ENCODE measurements at regions not wholly inside any gene's neighbourhood (a gene's known extent, or its start where the extent isn't known, plus 50 kb on each side); places are given as distances from the start of the nearest gene placed in this dataset.

DNA sequence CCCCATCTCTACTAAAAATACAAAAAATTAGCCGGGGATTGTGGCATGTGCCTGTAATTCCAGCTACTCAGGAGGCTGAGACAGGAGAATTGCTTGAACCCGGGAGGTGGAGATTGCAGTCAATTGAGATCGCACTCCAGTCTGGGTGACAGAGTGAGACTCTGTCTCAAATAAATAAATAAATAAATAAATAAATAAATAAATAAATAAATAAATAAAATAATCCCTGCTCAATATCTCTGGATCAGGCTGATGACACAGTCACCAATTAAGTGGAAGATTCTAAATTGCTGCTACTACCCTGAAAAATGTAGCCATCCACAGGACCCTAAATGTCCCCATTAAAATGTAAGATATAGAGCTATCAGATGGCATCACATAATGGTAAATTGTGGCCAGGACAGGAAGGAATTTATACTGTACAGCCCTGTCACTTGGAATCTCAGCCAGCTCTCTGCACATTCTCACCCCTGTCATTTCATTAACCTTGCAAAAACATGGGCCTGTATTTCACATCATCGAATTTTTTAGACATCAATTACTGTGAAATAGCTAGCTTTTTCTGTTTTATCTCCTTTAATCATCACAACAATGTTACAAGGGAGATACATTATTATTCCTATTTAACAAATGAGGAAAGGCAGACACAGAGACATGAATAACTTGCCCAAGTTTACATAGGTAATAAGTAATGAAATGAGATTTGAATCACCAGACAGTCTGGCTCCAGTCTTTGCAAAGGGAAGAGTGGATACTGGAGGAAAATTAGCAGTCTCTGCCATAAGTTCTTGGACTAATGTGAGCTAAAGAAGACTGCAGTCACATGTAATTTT, 56.7 kb upstream of the NTPCR start:
- no peak overlapping the region for H4K8ac ChIP-seq (ENCODE audit: low read depth, low read length)
- H3K79me1 ChIP-seq (ENCODE audit: low read depth, low read length), result no peaks in the 10 kb centered on the region
- H3K4ac ChIP-seq (ENCODE audit: low read length), result no peak overlapping the region
- no peak overlapping the region for H2BK15ac ChIP-seq (ENCODE audit: low read length)
- H3K4me3 ChIP-seq (ENCODE audit: low read length in 2 of 2), result no peak overlapping the region
- H3K36me3 ChIP-seq (replicated peaks in 1 of 2; ENCODE audit: control insufficient read depth in 2 of 2, insufficient read depth in 2 of 2, low read length in 2 of 2), result no peaks in the 10 kb centered on the region
- no peak overlapping the region for H2AK5ac ChIP-seq (ENCODE audit: low read depth, low read length)
- H3K9me3 ChIP-seq (replicated peaks in 1 of 2; ENCODE audit: control insufficient read depth in 2 of 2, insufficient read depth in 1 of 2, low read depth in 1 of 2, low read length in 2 of 2), result peaks cover 2 to 3% of the 10 kb centered on the region in 2 donors
- DNase-seq (ENCODE audit: low spot score), result no peak
- H2BK12ac ChIP-seq (ENCODE audit: low read length), result no peak overlapping the region
- H2BK5ac ChIP-seq (ENCODE audit: low read length), result no peak overlapping the region
- H3K27me3 ChIP-seq (ENCODE audit: control insufficient read depth in 3 of 3, insufficient read depth in 3 of 3, low read depth in 1 of 3, low read length in 3 of 3), result no peaks in the 10 kb centered on the region
- no peak overlapping the region for H2BK120ac ChIP-seq (ENCODE audit: low read depth, low read length)
- no peak overlapping the region for H3K23ac ChIP-seq (ENCODE audit: low read depth, low read length, poor library complexity)
- H3K18ac ChIP-seq (ENCODE audit: low read length), result no peak overlapping the region
- peaks cover 0 to 3% of the 10 kb centered on the region in 2 donors for H3K4me1 ChIP-seq (ENCODE audit: control insufficient read depth in 2 of 2, insufficient read depth in 1 of 2, low read depth in 1 of 2, low read length in 2 of 2)
- H3K9ac ChIP-seq (ENCODE audit: low read depth, low read length, poor library complexity), result no peak overlapping the region
- no peak overlapping the region for H3K14ac ChIP-seq (ENCODE audit: low read length)
- no CpG with 5 or more reads among the region's 4 CpGs for WGBS, 2 donors (ENCODE audit: extremely low coverage in 2 of 2, insufficient read length in 2 of 2, insufficient replicate concordance in 1 of 2)
- H3K27ac ChIP-seq (replicated peaks; ENCODE audit: low read length), result no peak overlapping the region
- no peak overlapping the region for H3K4me2 ChIP-seq (ENCODE audit: insufficient read depth, low read length, poor library complexity, severe bottlenecking)
- H2AFZ ChIP-seq (ENCODE audit: low read length), result no peak overlapping the region
- no peak overlapping the region for H4K91ac ChIP-seq (ENCODE audit: low read depth, low read length, poor library complexity)

DNA sequence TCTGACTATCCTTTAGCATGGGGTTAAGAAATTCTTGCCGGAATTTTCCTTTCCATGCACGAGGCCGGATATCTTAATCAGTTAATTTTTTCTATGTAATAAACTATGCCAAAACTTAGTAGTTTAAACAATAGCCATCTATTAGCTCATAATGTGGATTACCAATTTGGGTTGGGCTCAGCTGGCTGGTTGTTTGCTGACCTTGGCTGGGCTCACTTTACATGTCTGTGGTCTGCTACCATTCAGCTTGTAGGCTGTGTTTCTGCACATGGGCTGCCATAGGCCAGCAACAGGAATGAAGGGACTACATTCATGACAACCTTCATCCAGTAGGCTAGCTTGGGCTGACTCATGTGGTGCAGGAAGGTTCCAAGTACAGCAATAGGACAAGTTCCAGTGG, 56.0 kb upstream of the NTPCR start:
- no peak overlapping the region for H2AFZ ChIP-seq (ENCODE audit: low read length)
- no peaks in the 10 kb centered on the region for H3K27me3 ChIP-seq (ENCODE audit: control insufficient read depth in 3 of 3, insufficient read depth in 3 of 3, low read depth in 1 of 3, low read length in 3 of 3)
- no peak overlapping the region for H3K27ac ChIP-seq (replicated peaks; ENCODE audit: low read length)
- no peak overlapping the region for H2BK5ac ChIP-seq (ENCODE audit: low read length)
- no peak overlapping the region for H3K23ac ChIP-seq (ENCODE audit: low read depth, low read length, poor library complexity)
- no peak overlapping the region for H4K91ac ChIP-seq (ENCODE audit: low read depth, low read length, poor library complexity)
- no peak overlapping the region for H3K18ac ChIP-seq (ENCODE audit: low read length)
- no peak overlapping the region for H3K9ac ChIP-seq (ENCODE audit: low read depth, low read length, poor library complexity)
- no peak overlapping the region for H2BK12ac ChIP-seq (ENCODE audit: low read length)
- peaks cover 0 to 3% of the 10 kb centered on the region in 2 donors for H3K4me1 ChIP-seq (ENCODE audit: control insufficient read depth in 2 of 2, insufficient read depth in 1 of 2, low read depth in 1 of 2, low read length in 2 of 2)
- no peaks in the 10 kb centered on the region for H3K36me3 ChIP-seq (replicated peaks in 1 of 2; ENCODE audit: control insufficient read depth in 2 of 2, insufficient read depth in 2 of 2, low read length in 2 of 2)
- no CpG with 5 or more reads among the region's 3 CpGs for WGBS, 2 donors (ENCODE audit: extremely low coverage in 2 of 2, insufficient read length in 2 of 2, insufficient replicate concordance in 1 of 2)
- DNase-seq (ENCODE audit: low spot score), result no peak
- H3K79me1 ChIP-seq (ENCODE audit: low read depth, low read length), result no peaks in the 10 kb centered on the region
- H2BK15ac ChIP-seq (ENCODE audit: low read length), result no peak overlapping the region
- H3K4ac ChIP-seq (ENCODE audit: low read length), result no peak overlapping the region
- no peak overlapping the region for H3K4me2 ChIP-seq (ENCODE audit: insufficient read depth, low read length, poor library complexity, severe bottlenecking)
- H3K14ac ChIP-seq (ENCODE audit: low read length), result no peak overlapping the region
- peaks cover 2 to 3% of the 10 kb centered on the region in 2 donors for H3K9me3 ChIP-seq (replicated peaks in 1 of 2; ENCODE audit: control insufficient read depth in 2 of 2, insufficient read depth in 1 of 2, low read depth in 1 of 2, low read length in 2 of 2)
- H2BK120ac ChIP-seq (ENCODE audit: low read depth, low read length), result no peak overlapping the region
- H3K4me3 ChIP-seq (ENCODE audit: low read length in 2 of 2), result no peak overlapping the region
- no peak overlapping the region for H2AK5ac ChIP-seq (ENCODE audit: low read depth, low read length)
- no peak overlapping the region for H4K8ac ChIP-seq (ENCODE audit: low read depth, low read length)

DNA sequence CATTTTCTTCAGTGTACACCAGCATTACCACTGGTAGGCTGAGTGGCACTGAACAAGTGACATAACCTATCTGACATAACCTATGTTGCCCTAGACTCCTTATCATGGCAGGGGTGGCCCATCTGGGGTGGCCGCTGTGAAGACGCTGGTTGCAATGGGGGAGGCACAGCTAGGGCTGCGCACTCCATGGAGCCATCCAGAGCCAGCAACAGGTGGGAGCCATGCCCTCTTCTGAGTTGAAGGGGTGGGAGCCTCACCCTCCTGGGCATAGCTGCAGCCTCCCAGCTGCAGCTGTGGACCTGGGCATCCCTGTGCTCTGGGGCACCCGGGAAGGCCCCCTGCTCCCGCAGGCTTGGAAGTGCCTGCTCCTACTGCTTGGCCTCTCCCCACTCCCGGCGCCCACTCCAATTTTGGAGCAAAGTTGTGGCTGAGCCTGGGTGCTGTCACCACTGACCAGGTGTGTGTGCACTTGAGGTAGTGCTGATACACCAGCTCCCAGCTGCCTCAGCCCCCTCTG, 52.4 kb upstream of the NTPCR start:
- WGBS, 2 donors (ENCODE audit: extremely low coverage in 2 of 2, insufficient read length in 2 of 2, insufficient replicate concordance in 1 of 2), result no CpG with 5 or more reads among the region's 7 CpGs
- H3K4me1 ChIP-seq (ENCODE audit: control insufficient read depth in 2 of 2, insufficient read depth in 1 of 2, low read depth in 1 of 2, low read length in 2 of 2), result peaks cover 2% of the 10 kb centered on the region in 2 donors
- H3K36me3 ChIP-seq (replicated peaks in 1 of 2; ENCODE audit: control insufficient read depth in 2 of 2, insufficient read depth in 2 of 2, low read length in 2 of 2), result no peaks in the 10 kb centered on the region
- H3K18ac ChIP-seq (ENCODE audit: low read length), result no peak overlapping the region
- H3K9ac ChIP-seq (ENCODE audit: low read depth, low read length, poor library complexity), result no peak overlapping the region
- peak overlapping the region in 1 of 2 donors; percentile 28 for H3K4me3 ChIP-seq (ENCODE audit: low read length in 2 of 2)
- no peak overlapping the region for H2BK15ac ChIP-seq (ENCODE audit: low read length)
- H3K27ac ChIP-seq (replicated peaks; ENCODE audit: low read length), result no peak overlapping the region
- no peak overlapping the region for H4K91ac ChIP-seq (ENCODE audit: low read depth, low read length, poor library complexity)
- no peak for DNase-seq (ENCODE audit: low spot score)
- peaks cover 0 to 2% of the 10 kb centered on the region in 2 donors for H3K9me3 ChIP-seq (replicated peaks in 1 of 2; ENCODE audit: control insufficient read depth in 2 of 2, insufficient read depth in 1 of 2, low read depth in 1 of 2, low read length in 2 of 2)
- no peak overlapping the region for H2BK5ac ChIP-seq (ENCODE audit: low read length)
- no peaks in the 10 kb centered on the region for H3K79me1 ChIP-seq (ENCODE audit: low read depth, low read length)
- H2BK120ac ChIP-seq (ENCODE audit: low read depth, low read length), result no peak overlapping the region
- H3K4me2 ChIP-seq (ENCODE audit: insufficient read depth, low read length, poor library complexity, severe bottlenecking), result no peak overlapping the region
- peak overlapping the region; percentile 5 for H2AK5ac ChIP-seq (ENCODE audit: low read depth, low read length)
- H3K14ac ChIP-seq (ENCODE audit: low read length), result no peak overlapping the region
- no peak overlapping the region for H4K8ac ChIP-seq (ENCODE audit: low read depth, low read length)
- no peaks in the 10 kb centered on the region for H3K27me3 ChIP-seq (ENCODE audit: control insufficient read depth in 3 of 3, insufficient read depth in 3 of 3, low read depth in 1 of 3, low read length in 3 of 3)
- H2BK12ac ChIP-seq (ENCODE audit: low read length), result peak overlapping the region; percentile 35
- H3K23ac ChIP-seq (ENCODE audit: low read depth, low read length, poor library complexity), result no peak overlapping the region
- no peak overlapping the region for H2AFZ ChIP-seq (ENCODE audit: low read length)
- H3K4ac ChIP-seq (ENCODE audit: low read length), result no peak overlapping the region

DNA sequence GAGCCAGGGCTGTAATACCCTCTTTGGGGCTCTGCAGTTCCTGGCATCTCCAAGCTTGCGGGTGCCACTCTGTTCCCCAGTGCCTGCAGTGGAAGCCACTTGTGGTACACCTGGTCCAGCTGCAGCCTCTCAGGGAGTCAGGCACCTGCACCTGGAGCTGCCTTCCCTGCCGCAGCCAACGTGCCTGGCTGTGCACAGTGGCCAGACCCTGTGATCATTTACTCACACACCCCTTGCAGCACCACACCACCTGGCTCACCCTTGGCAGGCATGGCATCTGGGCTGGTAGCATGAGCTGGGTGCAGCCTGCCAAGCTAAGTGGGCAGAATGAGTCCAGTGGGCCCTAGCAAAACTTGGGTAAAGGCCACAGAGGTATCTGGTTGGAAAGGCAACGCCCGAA, 51.1 kb upstream of the NTPCR start:
- no CpG with 5 or more reads among the region's 5 CpGs for WGBS, 2 donors (ENCODE audit: extremely low coverage in 2 of 2, insufficient read length in 2 of 2, insufficient replicate concordance in 1 of 2)
- H3K14ac ChIP-seq (ENCODE audit: low read length), result no peak overlapping the region
- no peak overlapping the region for H2BK15ac ChIP-seq (ENCODE audit: low read length)
- H3K79me1 ChIP-seq (ENCODE audit: low read depth, low read length), result no peaks in the 10 kb centered on the region
- no peak overlapping the region for H4K91ac ChIP-seq (ENCODE audit: low read depth, low read length, poor library complexity)
- peaks cover 0 to 2% of the 10 kb centered on the region in 2 donors for H3K9me3 ChIP-seq (replicated peaks in 1 of 2; ENCODE audit: control insufficient read depth in 2 of 2, insufficient read depth in 1 of 2, low read depth in 1 of 2, low read length in 2 of 2)
- H2BK120ac ChIP-seq (ENCODE audit: low read depth, low read length), result no peak overlapping the region
- H2BK12ac ChIP-seq (ENCODE audit: low read length), result peak overlapping the region; percentile 44
- no peaks in the 10 kb centered on the region for H3K36me3 ChIP-seq (replicated peaks in 1 of 2; ENCODE audit: control insufficient read depth in 2 of 2, insufficient read depth in 2 of 2, low read length in 2 of 2)
- H2AFZ ChIP-seq (ENCODE audit: low read length), result no peak overlapping the region
- DNase-seq (ENCODE audit: low spot score), result no peak
- no peak overlapping the region for H3K9ac ChIP-seq (ENCODE audit: low read depth, low read length, poor library complexity)
- no peak overlapping the region for H3K27ac ChIP-seq (replicated peaks; ENCODE audit: low read length)
- no peak overlapping the region for H4K8ac ChIP-seq (ENCODE audit: low read depth, low read length)
- H3K4me2 ChIP-seq (ENCODE audit: insufficient read depth, low read length, poor library complexity, severe bottlenecking), result no peak overlapping the region
- H3K27me3 ChIP-seq (ENCODE audit: control insufficient read depth in 3 of 3, insufficient read depth in 3 of 3, low read depth in 1 of 3, low read length in 3 of 3), result no peaks in the 10 kb centered on the region
- H3K4me3 ChIP-seq (ENCODE audit: low read length in 2 of 2), result no peak overlapping the region
- no peak overlapping the region for H2BK5ac ChIP-seq (ENCODE audit: low read length)
- H3K18ac ChIP-seq (ENCODE audit: low read length), result peak overlapping the region; percentile 30
- H2AK5ac ChIP-seq (ENCODE audit: low read depth, low read length), result no peak overlapping the region
- no peak overlapping the region for H3K4ac ChIP-seq (ENCODE audit: low read length)
- H3K4me1 ChIP-seq (ENCODE audit: control insufficient read depth in 2 of 2, insufficient read depth in 1 of 2, low read depth in 1 of 2, low read length in 2 of 2), result peaks cover 2% of the 10 kb centered on the region in 2 donors
- H3K23ac ChIP-seq (ENCODE audit: low read depth, low read length, poor library complexity), result no peak overlapping the region

Measured in neuronal stem cell (in vitro differentiated cells).